Karpas-422 (cell line): ENCODE measurements at regions not wholly inside any gene's neighbourhood (a gene's known extent, or its start where the extent isn't known, plus 50 kb on each side); places are given as distances from the start of the nearest gene placed in this dataset.

Experiments
- DNase-seq: peaks from one replicate; pipeline ENCODE4 v3.0.0-alpha.2; 2015
- H2AFZ ChIP-seq: fragments of 200-600 bp; sonication (generic); 2 replicates; pipeline ENCODE4 v1.6.1; 2014; ENCODE audit warnings: antibody characterized with exemption, low read length, mixed read lengths
- H3K27ac ChIP-seq: fragments of 200-600 bp; sonication (generic); 2 replicates; pipeline ENCODE4 v1.5.1; 2014; ENCODE audit warnings: mild to moderate bottlenecking, low read length, moderate library complexity
- H3K27me3 ChIP-seq: fragments of 200-600 bp; sonication (generic); 2 replicates; pipeline ENCODE4 v1.6.1; 2014; ENCODE audit warnings: low read length, mixed read lengths
- H3K36me3 ChIP-seq: fragments of 200-600 bp; sonication (generic); 2 replicates; pipeline ENCODE4 v1.6.1; 2014; ENCODE audit warnings: low read length, mixed read lengths; ENCODE audit not compliant: insufficient read depth
- H3K4me1 ChIP-seq: fragments of 200-600 bp; sonication (generic); 2 replicates; pipeline ENCODE4 v1.6.1; 2014; ENCODE audit warnings: mild to moderate bottlenecking, low read length, mixed read lengths
- H3K4me2 ChIP-seq: fragments of 200-600 bp; sonication (generic); 2 replicates; pipeline ENCODE4 v1.6.1; 2014; ENCODE audit warnings: low read length, low read depth, mild to moderate bottlenecking; ENCODE audit not compliant: poor library complexity, severe bottlenecking
- H3K4me3 ChIP-seq: fragments of 200-600 bp; sonication (generic); 2 replicates; pipeline ENCODE4 v1.5.1; 2014; ENCODE audit warnings: mild to moderate bottlenecking, antibody characterized with exemption, low read length, mixed read lengths
- H3K79me2 ChIP-seq: fragments of 200-600 bp; sonication (generic); 2 replicates; pipeline ENCODE4 v1.6.1; 2014; ENCODE audit warnings: mild to moderate bottlenecking, low read length, mixed read lengths
- H3K9ac ChIP-seq: fragments of 200-600 bp; sonication (generic); 2 replicates; pipeline ENCODE4 v1.6.0; 2014; ENCODE audit warnings: low read length
- H3K9me2 ChIP-seq: fragments of 200-600 bp; sonication (generic), shearing (Covaris generic); replicated peaks from 2 replicates; pipeline ENCODE4 v1.6.0; 2014; ENCODE audit warnings: mild to moderate bottlenecking, low read length, moderate library complexity; ENCODE audit not compliant: insufficient read depth
- H3K9me3 ChIP-seq: fragments of 300-700, 200-600 bp; sonication (generic); 2 replicates; pipeline ENCODE4 v1.6.1; 2014; ENCODE audit warnings: low read length, mixed read lengths
- H4K20me1 ChIP-seq: fragments of 200-600 bp; sonication (generic); 2 replicates; pipeline ENCODE4 v1.6.1; 2014; ENCODE audit warnings: mild to moderate bottlenecking, antibody characterized with exemption, low read length, low read depth; ENCODE audit not compliant: insufficient read depth

DNA sequence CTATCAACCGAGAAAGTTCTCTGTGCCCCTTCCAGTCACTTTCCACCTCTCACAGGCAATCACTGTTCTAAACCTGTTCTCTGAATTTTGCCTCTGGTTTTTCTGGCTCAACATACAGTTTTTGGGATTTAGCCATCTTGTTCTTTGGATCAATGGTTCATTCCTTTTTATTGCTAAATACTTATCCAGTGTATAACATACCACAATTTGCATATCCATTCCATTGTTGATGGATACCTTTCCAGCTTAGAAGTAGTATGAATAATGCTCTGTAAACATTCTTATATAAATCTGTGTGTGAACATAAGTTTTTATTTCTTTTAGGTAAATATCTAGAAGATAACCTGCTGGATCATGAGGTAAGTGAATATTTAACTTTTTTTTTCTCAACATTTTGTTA lies 87.8 kb upstream of the FNDC3B start:
- no peak overlapping the region for H3K27ac ChIP-seq

DNA sequence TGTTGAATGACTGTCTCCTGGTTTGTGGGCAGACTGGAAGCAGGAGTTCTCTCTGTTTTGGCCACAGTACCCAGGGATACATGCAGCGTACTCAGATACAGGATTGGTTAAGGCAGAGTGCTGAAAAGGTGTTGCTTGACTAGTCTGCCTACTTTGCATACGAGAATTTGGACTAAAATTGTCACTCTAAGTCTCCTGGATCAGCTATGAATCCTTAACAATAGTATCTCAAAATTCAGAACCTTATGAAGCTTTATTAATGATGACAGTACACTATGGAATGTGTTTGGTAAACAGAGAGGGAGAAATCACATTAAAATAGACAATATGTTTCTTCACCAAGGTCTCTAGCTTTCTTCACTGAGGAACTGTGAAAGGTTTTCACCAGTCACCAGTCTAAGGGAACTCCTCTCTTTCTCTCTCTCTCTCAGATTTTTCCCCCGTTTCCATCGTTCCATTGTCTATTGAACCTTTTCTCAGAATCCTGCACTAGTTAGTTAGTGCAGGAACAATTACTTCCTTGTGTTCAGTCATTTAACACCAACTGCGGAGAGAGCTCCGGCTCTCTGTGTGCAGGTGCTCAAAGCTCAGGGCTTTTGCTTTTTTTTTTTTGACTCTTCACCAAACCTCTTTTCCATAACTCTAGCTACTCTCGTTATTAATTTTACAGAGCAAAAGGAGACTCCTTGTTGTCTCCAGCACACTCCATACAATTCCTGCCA lies 85.9 kb upstream of the FNDC3B start:
- Histone ChIP-seq H3K9me3 (no peaks in the 10 kb centered on the region), H3K9me2 (no peaks in the 10 kb centered on the region), H3K27me3 (no peaks in the 10 kb centered on the region), H3K36me3 (no peaks in the 10 kb centered on the region), H3K79me2 (no peaks in the 10 kb centered on the region), H3K9ac (no peak overlapping the region), H3K4me1 (no peaks in the 10 kb centered on the region), H4K20me1 (no peaks in the 10 kb centered on the region), H3K27ac (no peak overlapping the region), H3K4me2 (no peak overlapping the region), H3K4me3 (no peak overlapping the region), H2AFZ (no peak overlapping the region)
- DNase-seq, result no peak

More for the DNA sequence above, 87.8 kb upstream of the FNDC3B start:
- H2AFZ ChIP-seq, result no peak overlapping the region
- DNase-seq, result no peak
- no peaks in the 10 kb centered on the region for H3K27me3 ChIP-seq
- no peaks in the 10 kb centered on the region for H4K20me1 ChIP-seq
- H3K4me3 ChIP-seq, result no peak overlapping the region
- H3K4me2 ChIP-seq, result no peak overlapping the region
- no peaks in the 10 kb centered on the region for H3K9me2 ChIP-seq
- no peaks in the 10 kb centered on the region for H3K79me2 ChIP-seq
- no peaks in the 10 kb centered on the region for H3K36me3 ChIP-seq
- no peak overlapping the region for H3K9ac ChIP-seq
- H3K9me3 ChIP-seq, result no peaks in the 10 kb centered on the region
- no peaks in the 10 kb centered on the region for H3K4me1 ChIP-seq

DNA sequence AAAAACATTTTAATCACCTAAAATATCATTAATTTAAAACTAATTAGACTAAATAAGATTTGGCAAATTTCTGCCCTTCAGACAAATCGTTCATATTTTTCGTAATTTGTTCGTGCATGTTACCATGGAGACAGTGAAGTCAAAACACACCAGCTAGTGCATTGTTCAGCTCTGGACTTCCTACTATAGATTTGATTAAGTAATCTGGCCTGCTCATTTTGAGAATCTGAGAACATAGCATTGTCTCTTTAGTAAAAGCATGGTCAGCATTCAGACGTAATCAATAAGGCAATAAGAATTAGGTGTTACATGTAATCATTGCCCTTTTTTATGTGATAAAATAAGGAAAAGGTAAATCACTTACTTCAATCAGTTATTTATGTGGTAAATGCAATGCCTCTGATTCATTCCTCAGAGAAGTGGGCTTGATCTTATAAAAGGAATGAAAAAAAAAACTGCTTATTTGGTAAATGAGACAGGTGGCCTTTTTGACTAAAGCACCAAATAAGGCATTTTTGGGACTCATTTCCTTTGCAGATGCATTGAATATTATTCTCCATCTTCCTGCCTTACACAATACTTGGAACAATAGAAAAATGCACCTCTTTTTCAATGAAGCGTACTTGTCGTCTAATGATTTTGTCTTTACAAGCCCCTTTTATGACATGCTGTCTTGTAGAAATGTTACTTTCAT lies 84.5 kb upstream of the FNDC3B start:
- H2AFZ ChIP-seq, result no peak overlapping the region
- H4K20me1 ChIP-seq, result no peaks in the 10 kb centered on the region
- H3K79me2 ChIP-seq, result no peaks in the 10 kb centered on the region
- no peaks in the 10 kb centered on the region for H3K9me3 ChIP-seq
- no peaks in the 10 kb centered on the region for H3K4me1 ChIP-seq
- H3K4me3 ChIP-seq, result no peak overlapping the region
- no peaks in the 10 kb centered on the region for H3K9me2 ChIP-seq
- H3K9ac ChIP-seq, result no peak overlapping the region
- no peaks in the 10 kb centered on the region for H3K36me3 ChIP-seq
- no peak overlapping the region for H3K4me2 ChIP-seq
- no peak for DNase-seq
- no peaks in the 10 kb centered on the region for H3K27me3 ChIP-seq
- H3K27ac ChIP-seq, result no peak overlapping the region

DNA sequence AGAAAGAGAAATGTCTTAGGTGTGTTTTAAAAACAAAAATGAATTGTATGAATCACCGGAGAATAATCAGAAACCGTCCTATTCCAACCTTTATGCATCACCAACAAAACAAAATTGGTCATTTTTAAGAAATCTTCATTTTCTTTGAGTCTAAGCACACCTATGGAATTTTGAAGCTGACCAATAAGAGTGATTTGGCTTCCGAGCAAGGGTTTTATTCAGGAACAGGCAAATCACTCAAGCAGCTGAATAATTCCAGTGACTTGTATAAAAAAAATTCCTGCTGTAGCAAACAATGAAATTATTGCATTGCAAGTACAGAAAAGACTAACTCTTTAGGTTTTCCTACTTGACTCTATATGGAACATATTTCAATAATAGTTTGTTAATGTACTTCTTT lies 83.8 kb upstream of the FNDC3B start:
- Histone ChIP-seq H3K9me3 (no peaks in the 10 kb centered on the region), H3K9ac (no peak overlapping the region), H3K4me3 (no peak overlapping the region), H3K79me2 (no peaks in the 10 kb centered on the region), H2AFZ (no peak overlapping the region), H3K4me1 (no peaks in the 10 kb centered on the region), H3K36me3 (no peaks in the 10 kb centered on the region), H4K20me1 (no peaks in the 10 kb centered on the region), H3K27me3 (no peaks in the 10 kb centered on the region), H3K4me2 (no peak overlapping the region), H3K9me2 (no peaks in the 10 kb centered on the region), H3K27ac (no peak overlapping the region)
- no peak for DNase-seq

DNA sequence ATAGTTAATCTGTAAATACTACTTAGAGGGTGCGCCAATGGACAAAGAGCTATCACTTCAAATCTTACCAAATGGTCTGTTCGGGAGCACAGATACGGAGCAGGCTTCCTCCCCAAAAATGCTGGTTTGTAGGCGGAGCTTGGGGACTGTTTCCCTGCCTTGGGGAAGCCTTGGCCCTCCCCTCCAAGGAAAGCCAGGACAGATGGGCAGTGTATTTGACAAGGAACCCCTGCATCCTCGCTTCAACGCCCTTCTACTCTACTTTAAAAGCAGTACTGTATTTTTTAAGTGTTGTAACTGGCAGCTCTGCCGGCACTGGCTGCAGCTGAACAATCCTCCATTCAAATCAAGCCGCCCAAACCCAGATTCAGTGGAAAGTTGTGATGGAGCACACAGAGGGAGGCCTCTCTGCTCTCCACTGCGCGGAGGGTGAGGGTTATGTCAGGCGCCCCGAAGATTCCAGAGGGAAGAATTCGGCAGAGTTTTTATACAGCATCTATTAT lies 83.1 kb upstream of the FNDC3B start:
- Histone ChIP-seq H3K4me3 (no peak overlapping the region), H2AFZ (no peak overlapping the region), H3K36me3 (no peaks in the 10 kb centered on the region), H3K27me3 (no peaks in the 10 kb centered on the region), H3K4me1 (no peaks in the 10 kb centered on the region), H3K9me2 (no peaks in the 10 kb centered on the region), H3K9ac (no peak overlapping the region), H4K20me1 (no peaks in the 10 kb centered on the region), H3K27ac (no peak overlapping the region), H3K9me3 (no peaks in the 10 kb centered on the region), H3K79me2 (no peaks in the 10 kb centered on the region), H3K4me2 (no peak overlapping the region)
- no peak for DNase-seq

DNA sequence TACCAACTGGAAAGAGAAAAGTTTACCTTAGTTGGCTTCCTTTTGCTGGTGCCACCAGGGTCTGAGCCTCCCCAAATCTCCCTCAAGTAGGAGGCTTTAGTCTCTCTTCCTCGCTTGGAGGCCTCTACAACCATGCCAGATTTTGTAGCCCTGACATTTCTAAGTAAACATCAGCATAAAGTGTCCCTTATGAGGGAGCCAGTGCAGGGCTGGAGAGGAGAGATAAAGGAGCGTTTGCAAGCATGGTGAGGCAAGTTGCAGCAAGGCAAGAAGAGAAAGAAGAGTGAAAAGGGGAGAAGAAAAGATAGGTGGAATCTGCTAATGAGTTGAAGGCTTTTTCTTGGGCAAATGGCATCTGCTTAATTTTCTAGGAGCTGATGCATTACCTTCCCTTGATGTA lies 82.7 kb upstream of the FNDC3B start:
- Histone ChIP-seq H3K36me3 (no peaks in the 10 kb centered on the region), H3K79me2 (no peaks in the 10 kb centered on the region), H3K4me1 (no peaks in the 10 kb centered on the region), H3K27ac (no peak overlapping the region), H2AFZ (no peak overlapping the region), H3K4me2 (no peak overlapping the region), H3K27me3 (no peaks in the 10 kb centered on the region), H4K20me1 (no peaks in the 10 kb centered on the region), H3K9me3 (no peaks in the 10 kb centered on the region), H3K4me3 (no peak overlapping the region), H3K9ac (no peak overlapping the region), H3K9me2 (no peaks in the 10 kb centered on the region)
- no peak for DNase-seq

DNA sequence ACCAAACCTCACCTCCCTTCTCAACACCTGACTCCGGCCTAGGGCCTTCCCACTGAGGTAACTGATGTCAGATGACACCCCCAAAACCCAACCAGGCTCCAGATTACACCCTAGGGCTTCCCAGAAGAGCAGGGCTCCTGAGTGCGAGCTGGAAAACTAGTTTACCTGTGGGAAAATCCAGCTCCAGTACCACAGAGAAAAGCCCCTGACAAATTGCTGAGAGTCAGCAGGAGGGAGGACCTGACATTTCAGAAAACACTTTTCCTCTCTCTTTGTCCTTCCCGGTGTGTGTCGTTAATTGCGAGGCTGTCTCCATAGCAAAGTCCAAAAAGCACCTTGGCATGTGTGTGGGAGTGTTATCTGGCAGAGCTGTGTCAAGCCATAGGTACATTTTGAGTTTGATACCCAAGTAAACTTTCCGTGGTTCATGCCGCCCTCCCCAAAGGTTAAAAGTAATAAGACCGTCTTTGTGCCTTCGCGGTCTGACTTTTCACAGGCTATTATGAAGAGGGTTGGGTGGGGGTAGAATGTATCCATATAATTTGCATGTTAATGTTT lies 79.8 kb upstream of the FNDC3B start:
- Histone ChIP-seq H3K36me3 (no peaks in the 10 kb centered on the region), H3K79me2 (no peaks in the 10 kb centered on the region), H3K4me1 (no peaks in the 10 kb centered on the region), H3K9me2 (no peaks in the 10 kb centered on the region), H4K20me1 (no peaks in the 10 kb centered on the region), H3K4me3 (no peak overlapping the region), H3K9me3 (no peaks in the 10 kb centered on the region), H2AFZ (no peak overlapping the region), H3K27me3 (no peaks in the 10 kb centered on the region), H3K9ac (no peak overlapping the region), H3K4me2 (no peak overlapping the region), H3K27ac (no peak overlapping the region)
- no peak for DNase-seq

DNA sequence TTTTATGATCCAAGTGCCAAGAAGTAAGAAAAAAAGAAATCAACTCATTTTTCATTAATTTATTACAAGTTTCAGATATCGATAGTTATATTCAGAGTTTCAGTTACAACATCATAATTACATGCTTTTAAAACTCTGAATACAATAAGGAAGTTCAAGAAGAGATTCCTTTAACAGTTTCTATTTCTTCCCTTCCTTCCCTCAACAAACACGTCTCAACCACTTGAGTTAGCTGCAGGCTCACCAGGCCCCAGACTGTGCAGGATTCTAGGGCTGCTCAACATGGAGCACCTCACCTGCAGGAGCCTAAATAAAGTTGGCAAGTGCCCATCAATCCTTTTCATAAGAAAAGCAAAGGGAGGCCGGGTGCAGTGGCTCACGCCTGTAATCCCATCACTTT lies 79.2 kb upstream of the FNDC3B start:
- H2AFZ ChIP-seq, result no peak overlapping the region
- no peaks in the 10 kb centered on the region for H4K20me1 ChIP-seq
- H3K27me3 ChIP-seq, result no peaks in the 10 kb centered on the region
- no peak overlapping the region for H3K4me2 ChIP-seq
- no peaks in the 10 kb centered on the region for H3K36me3 ChIP-seq
- DNase-seq, result no peak
- H3K9me2 ChIP-seq, result no peaks in the 10 kb centered on the region
- H3K9ac ChIP-seq, result no peak overlapping the region
- no peak overlapping the region for H3K4me3 ChIP-seq
- no peaks in the 10 kb centered on the region for H3K9me3 ChIP-seq
- H3K79me2 ChIP-seq, result no peaks in the 10 kb centered on the region
- no peak overlapping the region for H3K27ac ChIP-seq
- no peaks in the 10 kb centered on the region for H3K4me1 ChIP-seq
